ENCODE measurements at regions not wholly inside any gene's neighbourhood (a gene's known extent, or its start where the extent isn't known, plus 50 kb on each side); places are given as distances from the start of the nearest gene placed in this dataset.

- ATAC-seq (no peak), DNase-seq (ENCODE audit: low read depth, low spot score) (no peak)
- H3K4me3 ChIP-seq (ENCODE audit: low read depth in 2 of 2, low read length in 2 of 2), result no peak overlapping the region
- ChIA-PET CTCF (no interaction called here), POLR2A (no interaction called here)
- 0 out of 2 replicates have a peak, but pooled peaks cover 2% of the 10 kb centered on the region for H3K27me3 ChIP-seq (ENCODE audit: control insufficient read depth, insufficient read depth, low read length)
- BruUV-seq (replicated peaks), result no TSS peak
- intact Hi-C loops (cut with micrococcal nuclease; ENCODE audit: unreplicated experiment), result no loop called here
- H3K4me1 ChIP-seq (ENCODE audit: control insufficient read depth, insufficient read depth, low read length), result no peaks in the 10 kb centered on the region
- no peak overlapping the region for H3K27ac ChIP-seq (ENCODE audit: low read length)
- in situ Hi-C loops (cut with HindIII; ENCODE audit: low pct_unique_long_range_greater_than_20kb, low sequenced_read_pairs), result no loop called here
- 0 out of 2 replicates have a peak, but pooled peaks have one; percentile 7 for TF ChIP-seq CTCF (IDR thresholded peaks at IDR 0.05)
- no peak for TF ChIP-seq SIN3A (IDR thresholded peaks at IDR 0.05; ENCODE audit: borderline replicate concordance, insufficient read depth, low read depth, low read length)
- no peak for TF ChIP-seq POLR2AphosphoS5 (IDR thresholded peaks at IDR 0.05; ENCODE audit: low read depth, low read length)
- no peaks in the 10 kb centered on the region for H3K9me3 ChIP-seq (ENCODE audit: control insufficient read depth, insufficient read depth, low read depth, low read length)
- H3K36me3 ChIP-seq (ENCODE audit: control insufficient read depth, insufficient read depth, low read length), result no peaks in the 10 kb centered on the region
These were observed 94.4 kb upstream of the FOXC1 start for GRCh38 chr6:1515280-1515679.

- no peaks in the 10 kb centered on the region for H3K4me1 ChIP-seq (ENCODE audit: control insufficient read depth, insufficient read depth, low read length)
- intact Hi-C loops (cut with micrococcal nuclease; ENCODE audit: unreplicated experiment) (no loop called here), in situ Hi-C loops (cut with HindIII; ENCODE audit: low pct_unique_long_range_greater_than_20kb, low sequenced_read_pairs) (no loop called here)
- ATAC-seq (no peak), DNase-seq (ENCODE audit: low read depth, low spot score) (no peak)
- no TSS peak for BruUV-seq (replicated peaks)
- 0 out of 2 replicates have a peak, but pooled peaks cover 2% of the 10 kb centered on the region for H3K27me3 ChIP-seq (ENCODE audit: control insufficient read depth, insufficient read depth, low read length)
- H3K36me3 ChIP-seq (ENCODE audit: control insufficient read depth, insufficient read depth, low read length), result no peaks in the 10 kb centered on the region
- POLR2A ChIA-PET, result interaction anchor here (0.6 kb wide), 1 partner anchor 36 kb away, joined by 5 read pairs; no protein-coding TSS in a partner anchor
- TF ChIP-seq REST (IDR thresholded peaks at IDR 0.05; ENCODE audit: insufficient read depth in 1 of 2, low read depth in 2 of 2, low read length in 1 of 2) (no peak), CTCF (IDR thresholded peaks at IDR 0.05) (no peak), POLR2AphosphoS5 (IDR thresholded peaks at IDR 0.05; ENCODE audit: low read depth, low read length) (no peak), SIN3A (IDR thresholded peaks at IDR 0.05; ENCODE audit: borderline replicate concordance, insufficient read depth, low read depth, low read length) (no peak), TCF7L2 (IDR thresholded peaks at IDR 0.05; ENCODE audit: low read depth, low read length) (no peak)
- H3K9me3 ChIP-seq (ENCODE audit: control insufficient read depth, insufficient read depth, low read depth, low read length), result no peaks in the 10 kb centered on the region
- CTCF ChIA-PET, result no interaction called here
- no peak overlapping the region for H3K4me3 ChIP-seq (ENCODE audit: low read depth in 2 of 2, low read length in 2 of 2)
- no peak overlapping the region for H3K27ac ChIP-seq (ENCODE audit: low read length)
These were observed 93.9 kb upstream of the FOXC1 start for GRCh38 chr6:1515781-1516180.
